DND-41 (cell line): ENCODE measurements at regions not wholly inside any gene's neighbourhood (a gene's known extent, or its start where the extent isn't known, plus 50 kb on each side); places are given as distances from the start of the nearest gene placed in this dataset.

Experiments
- ATAC-seq: fragments of 200-7000 bp; cut with Tn5 transposase; 3 replicates; pipeline ENCODE4 v1.9.1; 2021; ENCODE audit warnings: low read depth; ENCODE audit not compliant: insufficient read depth
- DNase-seq: peaks from one replicate; pipeline ENCODE4 v3.0.0-alpha.2; 2020
- H2AFZ ChIP-seq: 2 replicates; pipeline ENCODE4 v1.6.0; 2012; ENCODE audit warnings: low read depth, low read length
- H3K27ac ChIP-seq: 2 replicates; pipeline ENCODE4 v1.5.1; 2012; ENCODE audit warnings: low read length, inconsistent platforms
- H3K27me3 ChIP-seq: fragments of 200-600 bp; sonication (generic); 2 replicates; pipeline ENCODE4 v1.6.0; 2012; ENCODE audit warnings: low read length, mild to moderate bottlenecking, inconsistent platforms; ENCODE audit not compliant: insufficient read depth, poor library complexity
- H3K36me3 ChIP-seq: 2 replicates; pipeline ENCODE4 v1.5.1; 2012; ENCODE audit warnings: low read length, inconsistent platforms; ENCODE audit not compliant: insufficient read depth
- H3K4me1 ChIP-seq: 2 replicates; pipeline ENCODE4 v1.5.1; 2012; ENCODE audit warnings: mild to moderate bottlenecking, low read length; ENCODE audit not compliant: insufficient read depth
- H3K4me2 ChIP-seq: 2 replicates; pipeline ENCODE4 v1.6.0; 2012; ENCODE audit warnings: mild to moderate bottlenecking, moderate library complexity, low read length, inconsistent platforms; ENCODE audit not compliant: insufficient read depth
- H3K4me3 ChIP-seq, 2 experiments: fragments of 200-600 bp in 1 of 2; shearing (Covaris generic) in 1 of 2; 2 replicates each; pipeline ENCODE4 v1.5.1; 2012 to 2016; ENCODE audit warnings: inconsistent platforms in 2 of 2, low read length in 2 of 2, mild to moderate bottlenecking in 2 of 2, low read depth in 1 of 2, moderate library complexity in 1 of 2
- H3K79me2 ChIP-seq: 2 replicates; pipeline ENCODE4 v1.6.0; 2012; ENCODE audit warnings: low read length, inconsistent platforms; ENCODE audit not compliant: insufficient read depth
- H3K9ac ChIP-seq: 2 replicates; pipeline ENCODE4 v1.6.0; 2012; ENCODE audit warnings: low read depth, mild to moderate bottlenecking, inconsistent platforms, low read length, moderate library complexity
- H3K9me3 ChIP-seq: 2 replicates; pipeline ENCODE4 v1.5.1; 2012; ENCODE audit warnings: low read length, moderate library complexity, mild to moderate bottlenecking, inconsistent platforms; ENCODE audit not compliant: insufficient read depth, severe bottlenecking
- H4K20me1 ChIP-seq: 2 replicates; pipeline ENCODE4 v1.6.0; 2012; ENCODE audit warnings: low read length; ENCODE audit not compliant: insufficient read depth
- EZH2 ChIP-seq: IDR thresholded peaks from 3 replicates; pipeline ENCODE4 v1.6.1; 2012; ENCODE audit warnings: borderline replicate concordance, low read depth, mild to moderate bottlenecking, moderate library complexity, low read length, inconsistent platforms; ENCODE audit not compliant: severe bottlenecking
- TF ChIP-seq, protein P1 (sequence below): IDR thresholded peaks from 2 replicates; pipeline ENCODE4 v1.5.1; 2012; ENCODE audit warnings: borderline replicate concordance, low read length, moderate library complexity, mild to moderate bottlenecking; ENCODE audit not compliant: poor library complexity, severe bottlenecking; ENCODE audit errors: extremely low read depth

DNA sequence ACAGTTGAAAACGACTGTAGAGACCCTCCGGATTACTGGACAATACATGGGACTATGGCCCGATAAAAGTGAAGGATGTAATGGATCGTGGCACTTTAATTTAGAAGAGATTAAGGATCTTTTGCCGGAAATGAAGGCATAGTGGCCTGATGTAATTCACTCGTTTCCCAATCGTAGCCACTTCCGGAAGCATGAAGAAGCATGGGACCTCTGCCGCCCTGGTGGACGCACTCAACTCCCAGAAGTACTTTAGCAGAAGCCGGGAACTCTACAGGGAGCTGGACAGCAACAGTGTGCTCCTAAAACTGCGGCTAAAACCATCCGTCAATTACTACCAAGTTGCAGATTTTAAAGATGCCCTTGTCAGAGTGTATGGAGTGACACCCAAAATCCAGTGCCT is 59.6 kb upstream of the NUPR2 start:
- TF ChIP-seq EZH2: no peak
- TF ChIP-seq, protein P1, sequence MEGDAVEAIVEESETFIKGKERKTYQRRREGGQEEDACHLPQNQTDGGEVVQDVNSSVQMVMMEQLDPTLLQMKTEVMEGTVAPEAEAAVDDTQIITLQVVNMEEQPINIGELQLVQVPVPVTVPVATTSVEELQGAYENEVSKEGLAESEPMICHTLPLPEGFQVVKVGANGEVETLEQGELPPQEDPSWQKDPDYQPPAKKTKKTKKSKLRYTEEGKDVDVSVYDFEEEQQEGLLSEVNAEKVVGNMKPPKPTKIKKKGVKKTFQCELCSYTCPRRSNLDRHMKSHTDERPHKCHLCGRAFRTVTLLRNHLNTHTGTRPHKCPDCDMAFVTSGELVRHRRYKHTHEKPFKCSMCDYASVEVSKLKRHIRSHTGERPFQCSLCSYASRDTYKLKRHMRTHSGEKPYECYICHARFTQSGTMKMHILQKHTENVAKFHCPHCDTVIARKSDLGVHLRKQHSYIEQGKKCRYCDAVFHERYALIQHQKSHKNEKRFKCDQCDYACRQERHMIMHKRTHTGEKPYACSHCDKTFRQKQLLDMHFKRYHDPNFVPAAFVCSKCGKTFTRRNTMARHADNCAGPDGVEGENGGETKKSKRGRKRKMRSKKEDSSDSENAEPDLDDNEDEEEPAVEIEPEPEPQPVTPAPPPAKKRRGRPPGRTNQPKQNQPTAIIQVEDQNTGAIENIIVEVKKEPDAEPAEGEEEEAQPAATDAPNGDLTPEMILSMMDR: no peak
- Histone ChIP-seq H3K36me3 (no peaks in the 10 kb centered on the region), H3K27me3 (no peaks in the 10 kb centered on the region), H4K20me1 (no peaks in the 10 kb centered on the region), H3K9ac (no peak overlapping the region), H3K9me3 (peaks cover 5% of the 10 kb centered on the region), H3K4me1 (no peaks in the 10 kb centered on the region), H3K4me2 (no peak overlapping the region), H2AFZ (no peak overlapping the region), H3K4me3 (no peak overlapping the region), H3K79me2 (no peaks in the 10 kb centered on the region), H3K27ac (no peak overlapping the region)
- ATAC-seq: no peak
- no peak for DNase-seq

DNA sequence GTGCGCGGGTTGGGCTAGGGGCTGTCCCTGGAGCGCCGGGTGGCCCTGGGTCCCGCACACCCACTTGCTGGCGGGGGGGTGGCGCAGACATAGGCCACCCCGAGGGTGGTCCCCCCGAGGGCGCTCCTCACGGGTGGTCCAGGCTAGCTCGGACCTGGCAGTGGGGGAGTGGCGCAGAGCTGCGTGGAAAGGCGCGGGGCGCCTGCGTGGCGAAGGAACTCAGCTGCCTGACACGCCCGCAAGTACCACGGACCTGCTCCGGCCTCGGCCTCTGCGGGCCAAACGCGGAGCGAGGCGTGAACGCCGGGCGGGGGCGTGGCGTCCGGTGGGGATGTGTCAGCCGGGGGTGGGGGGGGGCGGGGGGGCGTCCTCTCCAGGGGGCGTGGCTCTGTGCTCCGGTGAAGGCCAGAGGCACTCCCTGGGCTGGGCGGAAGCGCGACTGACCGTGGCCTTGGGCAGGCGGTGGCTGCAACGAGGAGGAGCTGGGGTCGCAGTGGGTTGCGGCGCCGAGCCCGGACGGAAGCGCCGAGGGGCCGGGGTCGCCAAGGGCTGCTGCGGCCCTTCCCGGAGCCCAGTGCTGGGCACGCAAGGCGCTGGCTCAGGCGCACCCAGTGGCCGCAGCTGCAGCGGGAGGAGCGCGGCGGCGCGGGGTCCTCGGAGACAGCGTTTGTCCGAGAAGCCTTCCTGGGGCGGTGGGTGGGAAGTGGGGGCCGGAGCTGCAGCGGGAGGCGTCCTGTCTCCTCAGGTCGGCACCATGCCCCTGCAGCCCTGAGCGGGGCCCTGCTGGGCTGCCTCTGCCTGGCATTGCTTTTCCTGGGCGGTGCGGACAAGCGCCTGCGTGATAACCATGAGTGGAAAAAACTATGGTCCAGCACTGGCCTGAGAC is 58.9 kb upstream of the NUPR2 start:
- Histone ChIP-seq H3K9me3 (peaks cover 5% of the 10 kb centered on the region), H3K27me3 (no peaks in the 10 kb centered on the region), H3K36me3 (no peaks in the 10 kb centered on the region), H3K4me1 (no peaks in the 10 kb centered on the region), H3K9ac (no peak overlapping the region), H3K79me2 (no peaks in the 10 kb centered on the region), H3K4me2 (no peak overlapping the region), H3K4me3 (no peak overlapping the region), H4K20me1 (no peaks in the 10 kb centered on the region), H3K27ac (no peak overlapping the region), H2AFZ (no peak overlapping the region)
- TF ChIP-seq, protein P1: no peak
- TF ChIP-seq EZH2: no peak
- no peak for ATAC-seq
- no peak for DNase-seq

GRCh38 chr7:56174346-56174874 is 58.2 kb upstream of the NUPR2 start:
- peaks cover 5% of the 10 kb centered on the region for H3K9me3 ChIP-seq
- H3K36me3 ChIP-seq: no peaks in the 10 kb centered on the region
- ATAC-seq: no peak
- no peak for TF ChIP-seq EZH2
- TF ChIP-seq, protein P1: no peak
- H3K9ac ChIP-seq: no peak overlapping the region
- H2AFZ ChIP-seq: no peak overlapping the region
- no peak overlapping the region for H3K27ac ChIP-seq
- no peak for DNase-seq
- H3K4me2 ChIP-seq: no peak overlapping the region
- H3K4me3 ChIP-seq: no peak overlapping the region
- H3K27me3 ChIP-seq: no peaks in the 10 kb centered on the region
- H4K20me1 ChIP-seq: no peaks in the 10 kb centered on the region
- no peaks in the 10 kb centered on the region for H3K4me1 ChIP-seq
- no peaks in the 10 kb centered on the region for H3K79me2 ChIP-seq
